Fibroblast of skin of scalp (primary cell): ENCODE measurements at regions not wholly inside any gene's neighbourhood (a gene's known extent, or its start where the extent isn't known, plus 50 kb on each side); places are given as distances from the start of the nearest gene placed in this dataset.

Experiments used
- DNase-seq: peaks from one replicate; pipeline ENCODE4 v3.0.0-alpha.2; 2013

DNA sequence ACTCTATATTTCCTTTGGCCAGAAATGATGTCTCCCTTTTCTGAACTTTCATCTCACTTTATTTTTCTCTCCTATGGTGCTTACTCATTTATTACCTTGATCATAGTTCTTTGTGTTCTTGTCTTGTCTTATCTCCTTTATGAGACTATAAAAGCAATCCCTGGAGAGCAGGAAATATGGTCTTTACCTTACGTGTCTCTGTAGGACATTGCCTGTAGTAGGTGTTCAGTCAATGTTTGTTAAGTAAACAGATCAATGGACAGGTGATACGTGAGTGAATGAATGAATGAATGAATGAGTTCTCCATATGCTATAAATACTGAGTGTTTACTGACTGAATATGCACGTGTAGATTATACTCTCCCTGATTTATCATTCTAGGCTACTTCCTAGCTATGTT is 193.7 kb upstream of the HMGA2 start:
- no peak for DNase-seq

DNA sequence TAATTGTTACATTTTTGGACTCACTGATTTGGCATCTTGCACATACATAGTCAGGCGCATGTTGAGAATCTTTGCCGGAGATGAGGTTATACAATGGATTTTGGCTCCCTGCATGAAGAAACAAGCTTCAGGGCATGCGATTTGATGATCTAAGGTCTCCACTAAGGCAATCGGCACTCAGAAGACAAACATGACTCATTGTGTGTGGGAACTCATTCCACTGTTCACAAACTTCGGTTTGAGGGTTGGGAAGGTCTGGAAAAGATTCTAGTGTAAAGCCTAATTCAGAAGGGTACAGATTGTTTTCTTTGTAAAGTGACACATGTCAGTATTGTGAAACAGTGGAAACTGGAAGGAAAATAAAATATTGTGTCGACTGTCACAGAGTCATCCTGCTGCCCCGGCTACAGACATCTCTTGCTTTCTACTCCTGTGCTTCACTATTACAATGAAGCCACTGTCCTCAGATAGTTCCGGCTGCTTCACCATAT is 192.6 kb upstream of the HMGA2 start:
- DNase-seq = peak; percentile 99

DNA sequence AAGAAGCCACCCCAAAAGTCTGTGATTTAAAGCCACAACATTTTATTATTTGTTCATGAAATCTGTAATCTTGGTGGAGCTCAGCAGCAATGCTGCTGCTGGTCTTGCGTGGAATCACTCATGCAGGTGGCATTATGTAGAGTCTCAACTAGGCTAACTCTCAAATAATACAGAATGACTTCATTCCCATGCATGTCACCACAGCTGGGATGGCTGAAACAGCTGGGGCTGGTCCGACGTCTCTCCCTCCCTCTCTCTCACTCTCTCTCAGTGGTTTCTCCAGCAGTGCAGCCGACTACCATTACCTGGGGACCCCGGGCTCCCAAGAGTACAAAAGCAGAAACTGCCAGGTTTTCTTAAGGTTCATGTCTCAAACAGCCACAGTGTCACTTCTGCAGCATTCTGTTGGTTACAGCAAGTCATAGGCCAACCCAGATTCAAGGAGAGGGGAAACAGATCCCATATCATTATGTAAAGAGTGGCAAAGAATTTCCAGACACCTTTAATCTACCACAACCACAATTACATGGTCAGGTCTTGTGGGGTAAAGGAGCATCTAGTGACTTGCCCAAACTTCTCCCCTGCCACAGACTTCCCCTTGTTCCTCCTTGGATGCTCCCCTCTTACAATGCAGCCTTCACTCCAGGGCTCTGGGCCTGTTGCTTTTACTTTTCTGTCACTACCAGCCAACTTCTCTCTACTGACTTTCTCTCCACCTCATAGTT is 192.0 kb upstream of the HMGA2 start:
- DNase-seq = peak; percentile 44

DNA sequence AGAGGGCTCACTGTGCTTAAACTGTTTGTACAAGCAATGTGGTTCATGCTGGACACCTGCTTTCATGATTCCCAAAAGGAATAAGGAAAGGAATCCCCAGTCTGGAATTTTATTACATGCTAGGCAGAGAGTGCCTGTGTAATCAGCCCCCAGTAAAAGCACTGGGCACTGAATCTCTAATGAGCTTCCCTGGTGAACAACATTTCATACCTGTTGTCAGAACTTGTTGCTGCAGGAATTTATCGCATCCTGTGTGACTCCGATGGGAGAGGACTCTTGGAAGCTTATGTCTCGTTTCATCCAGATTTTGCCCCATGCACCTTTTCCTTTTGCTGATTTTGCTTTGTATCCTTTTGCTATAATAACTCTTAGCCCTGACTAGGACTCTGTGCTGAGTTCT is 190.2 kb upstream of the HMGA2 start:
- no peak for DNase-seq

DNA sequence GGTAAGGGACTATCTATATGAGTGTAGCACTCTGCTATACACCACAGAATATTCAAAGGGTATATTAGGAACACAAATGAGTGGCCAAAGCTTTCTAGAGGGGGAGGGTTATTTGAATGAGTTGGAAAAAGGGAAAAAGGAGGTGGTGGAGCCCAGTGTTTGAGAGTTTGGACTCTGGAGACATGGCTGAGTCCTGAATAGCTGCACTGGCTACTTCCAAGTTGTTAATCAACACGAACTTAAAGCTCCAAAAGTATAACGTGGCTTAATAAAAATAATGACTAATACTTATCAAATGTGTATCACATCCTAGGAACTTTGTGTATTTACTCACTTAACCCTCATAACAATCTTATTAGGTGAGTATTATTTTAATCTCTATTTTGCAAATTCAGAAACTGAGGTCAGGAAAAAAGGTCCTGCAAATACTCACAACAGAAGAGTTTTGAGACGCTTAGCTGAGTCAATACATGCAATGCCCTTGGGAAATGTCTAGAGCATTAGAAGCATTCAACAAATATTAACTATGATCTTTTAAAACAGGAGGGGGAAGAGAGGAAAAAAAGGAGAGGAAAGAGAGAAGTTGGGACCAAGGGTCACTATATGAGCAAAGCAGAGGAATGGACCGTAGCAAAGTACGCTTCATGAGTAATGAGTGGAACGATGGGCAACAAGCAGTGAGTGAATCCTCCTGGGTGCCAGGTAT is 189.5 kb upstream of the HMGA2 start:
- peak; percentile 78 for DNase-seq

DNA sequence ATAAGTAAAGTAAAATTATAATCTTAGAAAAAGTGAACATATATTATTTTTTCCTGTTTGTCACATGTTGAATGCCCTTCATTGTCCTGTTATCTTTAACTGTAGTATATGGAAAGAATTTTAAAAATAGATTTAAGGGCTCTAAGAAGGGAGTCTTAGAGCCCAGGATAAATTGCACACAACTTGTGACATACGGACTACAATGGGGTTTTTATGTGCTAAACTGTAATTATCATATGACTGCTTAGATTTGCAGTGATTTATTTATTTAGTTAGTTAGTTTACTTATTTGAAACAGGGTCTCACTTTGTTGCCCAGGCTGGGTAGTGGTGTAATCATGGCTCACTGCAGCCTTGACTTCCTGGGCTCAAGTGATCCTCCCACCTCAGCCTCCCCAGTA is 187.8 kb upstream of the HMGA2 start:
- DNase-seq = no peak

DNA sequence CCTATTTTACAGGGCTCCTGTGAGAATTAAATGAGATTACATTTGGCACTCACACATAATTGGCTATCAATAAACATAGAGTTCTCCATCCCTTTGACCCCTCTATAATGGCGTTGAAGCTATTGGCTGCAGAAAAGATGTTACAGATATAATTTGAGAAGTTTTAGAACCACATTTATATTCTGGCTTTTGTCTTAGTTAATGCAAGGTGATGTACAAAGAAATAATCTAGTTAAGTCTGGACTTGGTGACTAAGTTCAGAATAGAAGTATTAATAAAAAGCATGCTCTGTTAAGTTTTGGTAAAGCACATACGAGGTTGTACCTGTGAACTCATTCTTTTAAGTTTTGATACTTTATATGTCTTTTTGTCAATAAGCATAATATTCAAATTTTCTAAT is 187.1 kb upstream of the HMGA2 start:
- DNase-seq = no peak

DNA sequence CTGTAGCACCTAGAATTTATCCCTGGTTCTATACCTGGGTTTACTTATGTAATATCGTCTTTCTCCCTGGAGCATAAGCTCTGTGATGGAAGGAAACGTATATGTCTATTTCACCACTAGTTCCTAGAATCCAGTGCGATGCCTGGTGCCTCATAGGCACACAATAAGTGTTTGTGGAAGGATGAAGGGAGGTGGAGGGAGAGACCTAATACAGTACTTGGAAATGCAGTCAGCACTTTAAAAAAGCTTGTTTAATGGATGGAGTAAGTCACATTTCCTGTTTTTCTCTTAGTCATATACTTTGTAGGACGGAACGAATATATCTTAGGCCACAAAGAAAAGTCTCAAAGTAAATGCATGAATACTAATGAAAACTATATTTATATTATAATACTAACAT is 186.5 kb upstream of the HMGA2 start:
- DNase-seq = no peak

DNA sequence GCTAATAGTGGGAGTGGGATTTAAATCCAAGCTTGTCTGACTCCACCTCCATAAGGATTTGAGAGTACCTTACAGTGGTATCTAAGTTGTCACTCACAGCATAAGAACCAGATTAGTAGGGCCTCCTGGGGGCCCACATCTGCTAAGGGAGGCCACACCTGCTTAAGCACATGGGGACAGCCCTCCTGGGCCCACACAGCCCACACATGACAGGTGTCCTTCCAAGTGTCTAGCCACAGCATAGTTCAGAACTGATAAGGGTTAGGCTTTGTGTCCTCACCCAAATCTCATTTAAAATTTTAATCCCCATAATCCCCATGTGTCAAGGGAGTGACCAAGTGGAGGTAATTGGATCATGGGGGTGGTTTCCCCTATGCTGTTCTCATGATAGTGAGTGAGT is 186.0 kb upstream of the HMGA2 start:
- DNase-seq = no peak

DNA sequence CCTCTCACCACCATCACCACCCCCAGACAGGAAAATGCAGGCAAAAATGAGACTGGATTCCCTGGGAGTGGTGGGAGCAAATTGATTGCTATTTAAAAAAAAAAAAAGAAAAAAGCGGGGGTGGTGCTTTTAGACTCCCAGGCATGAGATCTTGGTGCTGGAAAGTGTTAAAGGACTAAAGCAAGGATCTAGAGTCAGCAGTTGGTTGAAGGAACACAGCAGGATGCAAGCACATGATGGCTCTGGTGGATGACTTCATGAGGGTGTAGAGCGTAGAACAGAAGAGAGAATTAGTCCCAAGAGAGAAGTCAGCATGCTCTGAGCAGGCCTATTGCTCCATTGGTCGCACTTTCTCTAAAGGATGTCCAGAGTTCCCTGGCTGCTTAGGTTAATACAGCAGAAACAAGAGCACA is 183.8 kb upstream of the HMGA2 start:
- DNase-seq = peak; percentile 90

DNA sequence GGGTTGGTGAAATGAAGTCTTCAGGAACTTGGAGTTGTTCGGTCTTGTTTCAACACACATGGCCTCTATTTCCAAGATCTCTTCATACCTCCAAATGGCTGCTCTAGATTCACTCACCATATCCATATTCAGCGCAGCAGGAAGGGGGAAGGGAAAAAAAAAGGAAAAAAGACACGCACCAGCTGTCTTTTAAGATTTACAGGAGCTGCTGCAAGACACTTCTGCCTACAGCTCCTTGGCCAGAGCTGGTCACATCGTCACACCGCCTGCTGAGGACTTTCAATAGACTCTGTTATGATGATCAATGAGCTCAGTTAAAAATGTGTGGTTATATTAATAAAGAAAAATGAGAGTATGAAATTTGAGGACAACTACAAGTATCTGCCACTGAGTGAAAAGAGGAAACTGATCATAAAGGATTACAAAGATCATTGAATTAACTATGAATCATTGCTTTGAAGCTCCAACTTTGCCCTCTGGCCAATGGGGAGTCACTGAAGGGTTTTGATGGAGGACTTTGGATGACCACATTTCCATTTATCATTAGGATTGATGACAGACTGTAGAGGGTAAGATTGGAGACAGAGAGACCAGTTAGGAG is 182.1 kb upstream of the HMGA2 start:
- no peak for DNase-seq

DNA sequence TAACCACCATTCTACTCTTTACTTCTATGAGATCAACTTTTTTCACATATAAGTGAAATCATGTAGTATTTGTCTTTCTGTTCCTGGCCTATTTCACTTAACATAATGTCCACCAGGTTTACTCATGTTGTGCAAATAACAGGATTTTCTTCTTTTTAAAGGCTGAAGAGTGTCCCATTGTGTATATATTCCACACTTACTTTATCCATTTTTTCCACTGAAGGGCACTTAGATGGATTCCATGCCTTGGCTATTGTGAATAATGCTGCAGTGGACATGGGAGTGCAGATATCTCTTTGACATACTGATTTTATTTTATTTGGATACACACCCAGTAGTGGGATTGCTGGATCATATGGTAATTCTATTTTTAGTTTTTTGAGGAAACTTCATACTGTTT is 181.1 kb upstream of the HMGA2 start:
- DNase-seq = no peak

DNA sequence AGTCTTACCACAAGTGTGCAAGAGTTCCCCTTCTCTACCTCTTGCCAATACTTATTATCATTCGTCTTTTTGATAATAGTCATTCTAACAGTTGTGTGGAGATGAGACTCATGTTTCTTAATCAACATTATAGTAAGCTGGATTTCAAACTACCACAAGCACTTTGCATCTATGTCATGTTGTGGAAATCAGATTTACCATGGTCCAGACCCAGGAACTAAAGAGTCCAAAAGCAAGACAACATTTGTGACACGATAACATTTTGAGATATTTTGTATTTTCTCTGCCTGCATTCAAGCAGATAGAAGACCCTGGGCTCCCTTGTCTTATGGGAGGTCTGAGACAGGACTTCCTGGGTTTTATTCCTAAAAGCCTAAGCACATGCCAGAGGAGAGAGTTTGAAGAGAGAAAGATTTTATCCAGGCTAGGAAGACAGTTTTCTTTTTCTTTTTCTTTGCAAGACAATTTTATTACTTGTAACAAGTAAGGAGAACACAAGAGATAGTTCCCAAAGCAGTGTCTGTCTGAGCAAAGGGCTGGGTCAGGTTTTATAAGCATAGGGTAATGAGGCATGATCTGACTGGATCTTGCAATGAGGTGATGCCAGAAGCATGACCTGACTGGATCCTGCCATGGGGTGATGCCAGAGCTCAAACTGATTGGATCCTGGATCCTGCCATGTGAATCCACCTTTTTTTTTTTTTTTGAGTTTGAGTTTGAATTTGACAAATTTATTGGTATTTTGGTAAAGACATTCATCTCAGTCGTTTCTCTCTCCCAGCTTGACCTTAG is 180.5 kb upstream of the HMGA2 start:
- no peak for DNase-seq

DNA sequence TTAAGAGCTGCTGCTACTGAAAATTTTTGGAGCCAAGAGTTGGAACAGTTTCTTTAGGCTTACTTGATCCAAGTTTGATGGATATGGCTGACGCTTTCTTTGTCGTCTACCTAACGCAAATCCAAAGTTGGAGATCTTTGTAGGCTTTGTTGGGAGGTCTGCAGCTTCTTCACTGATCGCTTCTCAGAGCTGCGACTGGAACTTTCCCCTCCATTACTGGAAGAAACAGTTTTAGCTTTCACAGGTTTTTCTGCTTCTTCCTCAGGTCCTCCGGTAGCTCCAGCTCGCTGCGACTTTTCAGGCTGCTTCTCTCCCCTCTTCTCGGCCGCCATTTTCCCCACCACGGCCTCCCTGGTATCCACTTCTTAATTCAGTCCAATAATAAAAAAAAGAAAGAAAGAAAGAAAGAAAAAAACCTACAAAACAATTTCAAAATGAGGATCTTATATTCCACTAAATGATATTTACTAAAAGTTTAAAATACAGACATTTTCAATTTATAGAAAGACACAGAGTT is 178.1 kb upstream of the HMGA2 start:
- no peak for DNase-seq

DNA sequence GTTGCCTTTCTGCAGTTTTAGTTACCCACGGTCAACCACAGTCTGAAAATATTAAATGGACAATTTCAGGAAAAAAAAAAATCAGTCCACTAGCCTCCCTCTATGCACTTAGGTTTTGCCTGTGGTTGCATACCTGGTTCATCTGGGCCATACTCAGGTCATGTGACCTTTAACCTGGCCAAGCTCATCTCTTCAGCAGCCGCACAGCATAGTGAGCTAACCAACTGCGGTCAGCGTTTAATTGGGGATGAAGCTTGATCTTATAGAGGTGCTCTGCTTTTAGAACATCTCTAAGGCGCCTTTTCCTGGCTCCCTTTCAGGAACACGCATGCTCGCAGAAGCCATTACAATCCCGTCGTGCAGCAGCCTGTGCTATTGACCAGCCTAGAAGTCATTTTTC is 177.2 kb upstream of the HMGA2 start:
- no peak for DNase-seq

DNA sequence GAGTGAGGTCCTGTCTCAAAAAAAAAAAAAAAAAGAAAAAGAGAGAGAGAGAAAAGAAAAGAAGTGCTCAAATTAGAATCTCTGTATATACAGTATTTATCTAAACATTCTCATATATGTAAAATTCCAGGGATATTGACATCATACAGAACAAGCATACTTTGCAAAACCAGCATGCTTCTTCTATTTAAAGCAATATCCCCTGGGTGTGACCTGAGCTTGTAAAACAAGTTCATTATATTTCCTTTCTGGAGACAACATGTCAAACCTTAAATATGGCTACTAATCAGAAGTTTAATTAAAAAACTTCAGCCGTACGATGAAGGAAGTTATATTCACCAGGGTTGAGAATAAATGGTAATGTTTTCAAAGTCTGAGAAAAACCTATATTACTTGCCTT is 175.8 kb upstream of the HMGA2 start:
- DNase-seq = peak; percentile 77

DNA sequence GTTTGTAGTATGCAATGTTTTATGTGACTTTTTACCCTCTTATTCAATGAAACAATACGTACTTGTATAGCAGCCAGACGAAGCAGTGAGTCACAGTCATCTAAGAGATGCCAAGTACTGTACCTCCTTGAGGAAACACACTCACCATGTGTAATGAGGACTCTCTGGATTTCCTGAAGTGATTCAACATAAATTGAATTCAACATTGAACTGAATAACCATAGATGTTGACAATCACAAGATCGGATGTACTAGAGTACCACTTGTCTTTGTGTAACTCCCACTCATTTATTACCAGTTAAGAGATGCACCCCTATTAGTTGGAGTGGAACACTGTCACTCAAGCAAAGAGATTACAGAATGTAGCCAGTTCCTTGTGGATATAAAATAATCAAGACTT is 175.2 kb upstream of the HMGA2 start:
- DNase-seq = peak; percentile 97

DNA sequence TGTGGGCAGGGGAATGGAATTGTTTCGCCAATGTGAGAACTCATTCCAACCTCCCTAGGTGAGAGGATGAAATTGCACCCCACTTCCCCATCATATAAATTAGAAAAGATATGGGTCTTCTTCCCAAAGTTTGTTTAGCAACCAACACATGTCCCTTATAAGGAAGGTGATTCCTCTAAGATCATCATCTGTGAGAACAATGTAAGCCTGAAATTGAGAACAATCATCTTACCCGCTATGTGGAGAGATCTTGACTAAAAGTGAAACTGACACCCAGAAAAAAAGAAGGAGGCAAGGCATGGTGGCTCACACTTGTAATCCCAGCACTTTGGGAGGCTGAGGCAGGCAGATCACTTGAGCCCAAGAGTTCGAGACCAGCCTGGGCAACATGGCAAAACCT is 173.2 kb upstream of the HMGA2 start:
- DNase-seq = no peak

DNA sequence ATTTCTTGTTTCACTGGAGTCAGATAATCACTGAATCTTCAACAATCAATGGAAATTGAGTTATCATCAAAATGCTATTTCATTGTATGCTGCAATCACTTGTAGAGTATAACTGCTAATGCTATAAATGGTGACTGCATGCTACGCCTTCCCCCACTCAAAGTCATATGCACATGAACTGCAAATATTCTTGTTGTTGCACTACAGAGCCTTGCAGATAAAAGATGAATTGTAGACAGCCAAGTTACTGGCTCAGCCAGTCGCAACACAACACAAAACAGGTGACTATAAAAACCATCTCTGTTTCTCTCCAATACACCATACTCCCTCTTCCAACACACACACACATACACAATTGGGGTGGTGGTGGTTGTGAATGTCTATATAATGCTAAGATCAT is 171.0 kb upstream of the HMGA2 start:
- no peak for DNase-seq

DNA sequence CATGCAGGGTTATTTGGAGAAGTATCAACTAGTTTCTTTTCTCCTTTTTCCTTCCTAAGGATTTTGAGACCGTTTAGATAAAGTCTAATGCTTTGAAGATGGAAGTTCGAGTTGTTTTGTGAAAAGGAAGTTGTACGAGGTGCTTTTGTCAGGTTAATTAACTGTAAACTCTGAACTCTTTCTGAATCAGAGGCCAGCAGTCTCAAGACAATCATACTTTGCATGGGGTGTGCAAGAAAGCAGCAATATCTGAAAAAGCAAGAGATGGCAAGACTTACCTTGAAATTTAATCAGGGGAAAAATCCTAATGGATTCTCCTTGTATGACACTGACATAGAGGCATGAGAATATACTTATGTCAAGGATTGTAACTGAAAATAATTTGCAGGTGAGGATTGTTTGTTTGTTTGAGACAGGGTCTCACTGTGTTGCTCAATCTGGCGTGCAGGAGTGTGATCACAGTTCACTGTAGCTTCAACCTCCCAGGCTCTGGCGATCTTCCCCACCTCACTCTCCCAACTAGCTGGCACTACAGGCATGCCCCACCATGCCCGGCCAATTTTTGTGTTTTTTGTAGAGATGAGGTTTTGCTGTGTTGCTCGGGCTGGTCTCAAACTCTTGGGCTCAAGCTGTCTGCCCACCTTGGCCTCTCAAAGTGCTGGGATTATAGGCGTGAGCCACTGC is 170.2 kb upstream of the HMGA2 start:
- DNase-seq = no peak

DNA sequence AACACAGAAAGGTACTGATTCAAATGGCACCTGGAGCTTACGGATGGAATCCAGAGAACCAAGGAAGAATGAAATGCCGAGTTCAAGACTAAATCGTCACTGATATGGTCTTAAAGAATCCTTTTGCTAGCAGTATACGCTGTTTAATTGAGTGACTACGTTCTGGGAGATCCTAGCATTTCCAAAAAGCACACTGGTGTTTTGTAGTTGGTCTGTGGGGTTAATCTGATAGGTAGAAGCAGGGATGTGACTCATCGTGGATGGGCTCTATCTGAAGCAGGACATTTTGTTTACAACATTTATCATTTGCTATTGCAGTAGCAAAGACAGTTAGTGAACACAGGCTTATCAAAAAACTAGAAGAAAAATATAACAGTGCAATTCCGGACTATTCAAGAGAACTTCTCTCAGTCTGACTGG is 169.2 kb upstream of the HMGA2 start:
- no peak for DNase-seq
